Neuron (in vitro differentiated cells): ENCODE measurements at regions not wholly inside any gene's neighbourhood (a gene's known extent, or its start where the extent isn't known, plus 50 kb on each side); places are given as distances from the start of the nearest gene placed in this dataset.
"Not testable (repeated sequence)": the region's sequence is repeated elsewhere in the genome, so short reads cannot be mapped to it uniquely, and the experiment has no call there.

Experiments
- H2AFZ ChIP-seq: one replicate; pipeline ENCODE4 v1.6.1; 2013; ENCODE audit warnings: low read depth, mild to moderate bottlenecking, inconsistent platforms, low read length, moderate library complexity
- H3K27me3 ChIP-seq: one replicate; pipeline ENCODE4 v1.6.1; 2013; ENCODE audit warnings: low read length; ENCODE audit not compliant: insufficient read depth
- H3K36me3 ChIP-seq: one replicate; pipeline ENCODE4 v1.6.1; 2013; ENCODE audit warnings: low read length; ENCODE audit not compliant: insufficient read depth
- H3K4me1 ChIP-seq: one replicate; pipeline ENCODE4 v1.6.1; 2013; ENCODE audit warnings: low read length; ENCODE audit not compliant: insufficient read depth
- H3K4me3 ChIP-seq: 2 replicates; pipeline ENCODE4 v1.5.1; 2013; ENCODE audit warnings: mild to moderate bottlenecking, low read length, moderate library complexity
- H3K9me3 ChIP-seq: one replicate; pipeline ENCODE4 v1.6.1; 2013; ENCODE audit warnings: low read length

GRCh38 chr12:70008944-70009343 lies 183.9 kb downstream of the MYRFL start:
- Histone ChIP-seq H3K9me3 (peaks cover 3% of the 10 kb centered on the region), H3K27me3 (no peaks in the 10 kb centered on the region), H3K4me1 (no peaks in the 10 kb centered on the region), H3K4me3 (no peak overlapping the region), H3K36me3 (no peaks in the 10 kb centered on the region), H2AFZ (no peak overlapping the region)

- no peaks in the 10 kb centered on the region for H3K36me3 ChIP-seq
- H3K9me3 ChIP-seq, result peaks cover 3% of the 10 kb centered on the region
- no peaks in the 10 kb centered on the region for H3K27me3 ChIP-seq
- H3K4me3 ChIP-seq, result no peak overlapping the region
- no peaks in the 10 kb centered on the region for H3K4me1 ChIP-seq
- H2AFZ ChIP-seq, result no peak overlapping the region
These were observed 186.3 kb downstream of the MYRFL start for GRCh38 chr12:70011353-70011752.

DNA sequence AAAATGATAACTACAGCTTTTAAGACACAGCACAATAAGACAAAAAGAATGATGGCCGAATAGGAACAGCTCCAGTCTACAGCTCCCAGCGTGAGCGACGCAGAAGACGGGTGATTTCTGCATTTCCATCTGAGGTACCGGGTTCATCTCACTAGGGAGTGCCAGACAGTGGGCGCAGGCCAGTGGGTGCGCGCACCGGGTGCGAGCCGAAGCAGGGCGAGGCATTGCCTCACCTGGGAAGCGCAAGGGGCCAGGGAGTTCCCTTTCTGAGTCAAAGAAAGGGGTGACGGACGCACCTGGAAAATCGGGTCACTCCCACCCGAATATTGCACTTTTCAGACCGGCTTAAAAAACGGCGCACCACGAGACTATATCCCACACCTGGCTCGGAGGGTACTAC lies 188.0 kb downstream of the MYRFL start:
- H3K36me3 ChIP-seq, result not testable (repeated sequence)

DNA sequence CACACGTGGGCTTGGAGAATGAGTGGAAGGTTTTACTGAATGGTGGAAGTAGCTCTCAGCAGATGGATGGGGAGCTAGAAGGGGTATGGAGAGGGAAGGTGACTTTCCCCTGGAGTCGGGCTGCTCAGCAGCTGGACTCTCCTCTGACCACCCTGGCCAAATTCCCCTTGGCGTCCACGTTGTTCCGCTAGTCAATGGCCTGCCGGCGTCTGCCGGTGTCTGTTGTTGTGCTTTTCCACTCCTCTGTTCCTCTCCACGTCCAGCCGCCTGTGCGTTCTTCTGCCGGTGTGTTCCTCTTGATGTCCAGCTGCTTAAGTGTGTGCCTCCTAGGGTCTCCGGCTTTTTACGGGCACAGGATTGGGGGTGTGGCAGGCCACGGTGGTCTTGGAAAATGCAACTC lies 203.5 kb downstream of the MYRFL start:
- no peak overlapping the region for H3K4me3 ChIP-seq
- H3K27me3 ChIP-seq, result no peaks in the 10 kb centered on the region

More for the DNA sequence above, 188.0 kb downstream of the MYRFL start:
- not testable (repeated sequence) for H3K4me3 ChIP-seq, H2AFZ ChIP-seq, H3K9me3 ChIP-seq, H3K27me3 ChIP-seq, H3K4me1 ChIP-seq

DNA sequence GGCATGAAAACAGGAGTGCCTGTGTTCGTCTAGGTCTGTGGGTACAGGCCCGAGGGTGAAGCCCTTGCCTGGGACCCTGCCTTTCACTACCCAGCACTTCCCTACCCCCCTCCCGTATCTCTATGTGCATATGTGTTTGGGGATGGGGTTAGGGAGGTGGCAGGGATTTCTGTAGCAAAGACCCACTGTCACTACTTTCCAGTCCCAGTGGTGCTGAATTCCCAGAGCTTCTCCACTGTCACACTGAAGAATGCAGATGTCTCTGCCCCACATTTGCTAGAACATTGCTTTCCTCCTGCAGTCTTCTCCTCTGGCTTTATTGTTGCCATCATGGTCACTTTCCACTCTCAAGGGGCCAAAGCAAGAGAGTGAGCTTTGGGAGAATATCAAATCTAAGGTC lies 203.9 kb downstream of the MYRFL start:
- H3K4me1 ChIP-seq, result no peaks in the 10 kb centered on the region
- H3K27me3 ChIP-seq, result no peaks in the 10 kb centered on the region
- H2AFZ ChIP-seq, result no peak overlapping the region
- H3K9me3 ChIP-seq, result no peaks in the 10 kb centered on the region
- H3K4me3 ChIP-seq, result no peak overlapping the region
- H3K36me3 ChIP-seq, result no peaks in the 10 kb centered on the region

More for the DNA sequence above, 203.5 kb downstream of the MYRFL start:
- no peaks in the 10 kb centered on the region for H3K9me3 ChIP-seq
- H3K4me1 ChIP-seq, result no peaks in the 10 kb centered on the region
- H3K36me3 ChIP-seq, result no peaks in the 10 kb centered on the region
- no peak overlapping the region for H2AFZ ChIP-seq

DNA sequence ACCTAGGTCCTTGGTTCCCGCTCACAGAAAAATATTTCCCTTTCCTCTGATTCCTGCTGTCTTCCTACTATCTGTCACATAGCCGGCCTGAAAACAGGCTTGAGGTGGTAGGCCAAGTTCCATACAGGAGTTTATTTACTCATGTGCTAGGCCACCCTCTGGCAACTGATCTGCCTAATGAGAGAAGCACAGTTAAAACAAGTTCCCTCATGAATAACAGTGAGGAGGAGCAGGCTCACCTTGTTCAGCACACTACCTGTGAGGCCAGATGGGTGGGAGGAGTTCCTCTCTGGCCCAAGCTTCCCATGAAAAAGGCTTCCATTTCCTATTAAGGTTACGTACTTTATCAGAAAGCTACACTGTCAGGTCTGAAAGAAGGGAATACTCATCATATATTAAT lies 206.0 kb downstream of the MYRFL start:
- H3K36me3 ChIP-seq, result no peaks in the 10 kb centered on the region
- no peak overlapping the region for H3K4me3 ChIP-seq
- H3K27me3 ChIP-seq, result no peaks in the 10 kb centered on the region
- no peak overlapping the region for H2AFZ ChIP-seq
- H3K4me1 ChIP-seq, result no peaks in the 10 kb centered on the region
- no peaks in the 10 kb centered on the region for H3K9me3 ChIP-seq

- Histone ChIP-seq H3K27me3 (no peaks in the 10 kb centered on the region), H3K4me1 (no peaks in the 10 kb centered on the region), H2AFZ (no peak overlapping the region), H3K4me3 (no peak overlapping the region), H3K36me3 (no peaks in the 10 kb centered on the region), H3K9me3 (no peaks in the 10 kb centered on the region)
These were observed 207.0 kb downstream of the MYRFL start for GRCh38 chr12:70032076-70032475.

DNA sequence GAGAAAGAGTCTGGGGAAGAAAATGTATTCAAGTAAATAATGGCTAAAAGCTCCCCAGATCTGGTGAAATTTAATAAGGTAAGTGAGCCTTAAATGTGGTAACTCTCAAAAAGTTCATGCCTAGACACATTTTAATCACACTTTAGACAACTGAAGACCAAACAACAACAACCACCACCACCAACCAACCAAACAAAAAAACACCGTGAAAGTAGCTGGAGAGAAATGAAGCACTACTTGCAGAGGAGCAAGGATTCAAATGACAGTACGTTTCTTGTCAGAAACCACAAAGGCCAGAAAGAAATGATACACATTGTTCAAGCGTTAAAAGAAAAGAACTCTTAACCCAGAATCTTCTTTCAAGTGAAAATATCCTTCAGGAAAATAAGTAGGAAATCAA lies 208.3 kb downstream of the MYRFL start:
- H3K4me3 ChIP-seq, result no peak overlapping the region
- no peaks in the 10 kb centered on the region for H3K36me3 ChIP-seq
- no peaks in the 10 kb centered on the region for H3K9me3 ChIP-seq
- H3K27me3 ChIP-seq, result no peaks in the 10 kb centered on the region
- no peak overlapping the region for H2AFZ ChIP-seq
- H3K4me1 ChIP-seq, result no peaks in the 10 kb centered on the region

DNA sequence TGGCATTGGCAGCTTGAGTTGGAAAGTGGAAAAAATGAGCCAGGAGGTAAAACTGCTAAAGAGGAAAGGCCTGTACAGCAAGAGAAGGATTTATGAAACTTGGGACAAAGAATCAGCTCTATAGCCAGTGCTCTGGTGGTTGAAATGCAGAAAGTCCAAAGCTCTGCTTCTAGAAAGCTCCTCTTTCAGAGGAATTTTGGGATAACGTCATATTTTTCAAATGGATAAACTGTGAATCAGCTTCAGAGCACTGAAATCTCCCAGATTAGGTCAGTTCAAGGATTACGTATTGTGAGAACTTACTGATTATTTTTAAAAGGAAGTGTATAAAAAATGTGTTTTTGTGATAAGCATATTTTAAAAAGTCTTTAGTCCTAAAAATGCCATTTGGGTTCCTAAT lies 203.1 kb upstream of the CNOT2 start:
- Histone ChIP-seq H3K36me3 (no peaks in the 10 kb centered on the region), H3K9me3 (no peaks in the 10 kb centered on the region), H3K4me1 (no peaks in the 10 kb centered on the region), H3K4me3 (no peak overlapping the region), H3K27me3 (no peaks in the 10 kb centered on the region), H2AFZ (no peak overlapping the region)

GRCh38 chr12:70042675-70043074 lies 200.6 kb upstream of the CNOT2 start:
- Histone ChIP-seq H2AFZ (no peak overlapping the region), H3K4me1 (no peaks in the 10 kb centered on the region), H3K9me3 (no peaks in the 10 kb centered on the region), H3K27me3 (no peaks in the 10 kb centered on the region), H3K4me3 (no peak overlapping the region), H3K36me3 (no peaks in the 10 kb centered on the region)

DNA sequence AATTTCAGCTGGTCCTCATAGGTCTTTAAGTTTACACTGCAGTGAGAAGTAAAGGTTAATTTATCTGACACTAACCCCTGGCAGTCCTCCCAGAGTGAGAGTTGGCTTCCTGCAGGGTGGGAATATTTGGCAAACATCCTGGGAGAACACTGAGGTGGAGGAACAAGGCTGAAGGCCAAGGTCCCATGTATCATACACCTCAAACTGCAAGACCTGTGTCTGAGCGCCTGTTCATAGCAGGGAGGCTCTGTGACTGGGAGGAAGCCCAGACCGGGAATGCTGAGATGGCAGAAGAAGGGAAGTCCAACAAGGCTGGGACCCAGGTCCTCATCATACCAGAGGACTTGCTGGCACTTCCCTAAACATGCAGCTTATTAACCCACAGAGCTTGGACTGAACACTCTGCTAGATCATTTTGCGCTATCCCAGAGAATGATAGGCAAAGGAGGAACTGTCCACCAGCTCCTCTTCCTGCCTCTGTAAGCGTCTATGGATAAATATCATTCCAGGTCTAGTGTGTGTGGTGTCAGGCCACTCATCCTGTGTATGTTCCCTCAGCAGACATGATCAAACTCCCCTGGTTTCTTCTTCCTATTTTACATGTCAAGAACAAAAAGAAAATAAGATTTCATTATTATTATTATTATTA lies 199.6 kb upstream of the CNOT2 start:
- Histone ChIP-seq H3K36me3 (no peaks in the 10 kb centered on the region), H3K27me3 (no peaks in the 10 kb centered on the region), H3K4me3 (no peak overlapping the region), H3K9me3 (no peaks in the 10 kb centered on the region), H3K4me1 (no peaks in the 10 kb centered on the region), H2AFZ (no peak overlapping the region)

- H2AFZ ChIP-seq, result no peak overlapping the region
- H3K9me3 ChIP-seq, result no peaks in the 10 kb centered on the region
- no peak overlapping the region for H3K4me3 ChIP-seq
- H3K27me3 ChIP-seq, result no peaks in the 10 kb centered on the region
- H3K4me1 ChIP-seq, result no peaks in the 10 kb centered on the region
- H3K36me3 ChIP-seq, result no peaks in the 10 kb centered on the region
These were observed 199.1 kb upstream of the CNOT2 start for GRCh38 chr12:70044167-70044566.

- H3K4me1 ChIP-seq, result no peaks in the 10 kb centered on the region
These were observed 198.2 kb upstream of the CNOT2 start for GRCh38 chr12:70045036-70045435.

GRCh38 chr12:70045514-70045913 lies 197.7 kb upstream of the CNOT2 start:
- Histone ChIP-seq H3K27me3 (no peaks in the 10 kb centered on the region), H3K36me3 (no peaks in the 10 kb centered on the region), H3K9me3 (no peaks in the 10 kb centered on the region), H2AFZ (no peak overlapping the region), H3K4me1 (no peaks in the 10 kb centered on the region), H3K4me3 (no peak overlapping the region)

More at GRCh38 chr12:70045036-70045435, 198.2 kb upstream of the CNOT2 start:
- Histone ChIP-seq H3K27me3 (no peaks in the 10 kb centered on the region), H3K36me3 (no peaks in the 10 kb centered on the region), H3K4me3 (no peak overlapping the region), H2AFZ (no peak overlapping the region), H3K9me3 (no peaks in the 10 kb centered on the region)
